ENCODE measurements at regions not wholly inside any gene's neighbourhood (a gene's known extent, or its start where the extent isn't known, plus 50 kb on each side); places are given as distances from the start of the nearest gene placed in this dataset.

DNA sequence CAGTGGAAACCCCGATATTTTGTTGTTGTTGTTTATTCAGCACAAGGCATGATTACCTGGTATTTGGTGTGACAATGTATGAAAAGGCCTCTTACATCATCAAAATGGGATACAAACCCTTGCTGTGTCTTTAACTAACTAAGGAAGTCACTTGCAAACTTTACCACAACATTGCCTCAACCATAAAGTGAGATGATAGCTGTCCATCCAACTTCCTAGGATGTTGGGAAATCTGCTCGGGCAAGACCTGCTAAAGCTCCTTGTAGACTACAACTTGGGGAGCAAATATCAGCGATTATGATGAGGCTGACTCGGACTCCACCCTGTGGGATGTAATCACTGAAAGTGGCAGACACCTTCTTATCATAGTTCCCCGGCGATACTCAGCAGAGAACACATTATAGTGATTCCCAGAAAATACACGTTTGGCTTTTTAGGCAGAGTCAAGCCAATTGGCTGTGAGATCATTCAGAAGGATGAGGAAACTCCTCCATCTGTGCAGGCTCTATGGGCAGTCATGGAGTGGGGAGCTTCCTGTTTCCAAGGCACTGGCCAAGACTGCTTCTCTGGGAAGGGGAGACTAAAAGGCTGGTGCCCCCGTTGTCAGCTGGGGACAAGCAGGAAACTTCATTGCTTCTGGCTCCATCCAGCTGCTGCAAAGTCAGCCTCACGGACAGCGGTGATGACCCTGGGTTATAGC lies 289.0 kb downstream of the RNF144A start:
- no peak for DNase-seq (ENCODE audit: low read depth)
- TF ChIP-seq, protein P1, sequence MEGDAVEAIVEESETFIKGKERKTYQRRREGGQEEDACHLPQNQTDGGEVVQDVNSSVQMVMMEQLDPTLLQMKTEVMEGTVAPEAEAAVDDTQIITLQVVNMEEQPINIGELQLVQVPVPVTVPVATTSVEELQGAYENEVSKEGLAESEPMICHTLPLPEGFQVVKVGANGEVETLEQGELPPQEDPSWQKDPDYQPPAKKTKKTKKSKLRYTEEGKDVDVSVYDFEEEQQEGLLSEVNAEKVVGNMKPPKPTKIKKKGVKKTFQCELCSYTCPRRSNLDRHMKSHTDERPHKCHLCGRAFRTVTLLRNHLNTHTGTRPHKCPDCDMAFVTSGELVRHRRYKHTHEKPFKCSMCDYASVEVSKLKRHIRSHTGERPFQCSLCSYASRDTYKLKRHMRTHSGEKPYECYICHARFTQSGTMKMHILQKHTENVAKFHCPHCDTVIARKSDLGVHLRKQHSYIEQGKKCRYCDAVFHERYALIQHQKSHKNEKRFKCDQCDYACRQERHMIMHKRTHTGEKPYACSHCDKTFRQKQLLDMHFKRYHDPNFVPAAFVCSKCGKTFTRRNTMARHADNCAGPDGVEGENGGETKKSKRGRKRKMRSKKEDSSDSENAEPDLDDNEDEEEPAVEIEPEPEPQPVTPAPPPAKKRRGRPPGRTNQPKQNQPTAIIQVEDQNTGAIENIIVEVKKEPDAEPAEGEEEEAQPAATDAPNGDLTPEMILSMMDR (conservative IDR thresholded peaks at IDR 0.05; ENCODE audit: low read depth, low read length) = no peak

DNA sequence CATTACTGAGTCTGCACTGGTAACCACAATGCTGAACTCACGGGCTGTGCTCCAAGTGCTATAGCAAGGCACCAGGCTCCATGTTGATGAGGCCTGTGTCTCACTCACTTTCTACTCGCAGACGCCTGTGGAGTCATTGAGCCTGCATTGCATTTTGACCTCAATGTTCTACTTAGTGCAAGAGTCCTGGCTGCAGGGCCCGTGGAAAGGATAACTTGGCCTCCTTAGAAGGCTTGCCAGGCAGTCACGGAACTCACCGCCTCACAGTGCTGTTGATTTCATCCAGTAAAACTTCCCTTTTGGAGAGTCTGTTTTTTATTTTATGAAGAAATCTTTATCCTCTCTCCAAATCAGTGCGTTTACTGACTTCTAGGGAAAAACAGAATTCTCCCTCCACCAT lies 290.4 kb downstream of the RNF144A start:
- H3K4me3 ChIP-seq (ENCODE audit: low read depth, low read length) = no peak overlapping the region
- TF ChIP-seq, protein P1 (conservative IDR thresholded peaks at IDR 0.05; ENCODE audit: low read depth, low read length) = no peak
- DNase-seq (ENCODE audit: low read depth) = no peak

More for the DNA sequence above, 289.0 kb downstream of the RNF144A start:
- H3K4me3 ChIP-seq (ENCODE audit: low read depth, low read length) = no peak overlapping the region

DNA sequence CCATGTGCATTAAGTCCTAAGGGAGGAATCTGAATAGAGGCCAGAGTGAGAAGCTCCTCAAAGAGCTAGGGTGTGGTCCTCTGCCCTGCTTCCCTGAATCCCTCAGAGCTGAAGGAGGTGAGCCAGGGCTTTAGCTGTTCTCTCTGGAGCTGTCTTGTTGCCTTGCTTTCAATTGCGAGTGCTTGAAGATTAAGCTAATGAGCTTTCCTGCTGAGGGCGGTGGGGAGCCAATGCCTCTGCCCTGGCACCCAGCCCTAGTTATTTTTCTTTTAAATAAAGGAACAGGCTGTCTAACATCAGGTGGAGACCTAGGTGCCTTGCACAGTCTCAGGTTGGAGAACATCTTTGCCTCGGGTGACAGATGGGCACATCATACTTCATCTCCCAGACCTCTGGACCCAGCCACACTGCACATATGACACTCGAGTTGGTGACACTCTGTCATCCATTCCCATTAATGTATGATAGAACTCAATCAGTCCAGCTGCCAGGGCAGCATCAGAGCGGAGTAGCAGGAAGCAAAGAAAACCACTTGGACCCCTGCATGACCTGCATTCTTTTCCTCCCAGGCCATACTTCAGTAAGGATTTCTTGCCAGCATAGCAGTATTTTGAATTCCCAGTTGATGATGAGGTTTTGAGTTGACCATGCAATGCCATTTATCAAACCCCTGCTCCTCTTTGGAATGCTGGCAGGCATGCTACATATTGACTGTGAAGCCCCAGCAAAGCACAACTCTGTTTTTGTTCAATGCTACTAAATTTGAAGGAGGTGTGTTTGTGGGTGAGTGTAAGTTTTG lies 292.7 kb downstream of the RNF144A start:
- no peak for DNase-seq (ENCODE audit: low read depth)
- TF ChIP-seq, protein P1 (conservative IDR thresholded peaks at IDR 0.05; ENCODE audit: low read depth, low read length) = no peak
- no peak overlapping the region for H3K4me3 ChIP-seq (ENCODE audit: low read depth, low read length)

DNA sequence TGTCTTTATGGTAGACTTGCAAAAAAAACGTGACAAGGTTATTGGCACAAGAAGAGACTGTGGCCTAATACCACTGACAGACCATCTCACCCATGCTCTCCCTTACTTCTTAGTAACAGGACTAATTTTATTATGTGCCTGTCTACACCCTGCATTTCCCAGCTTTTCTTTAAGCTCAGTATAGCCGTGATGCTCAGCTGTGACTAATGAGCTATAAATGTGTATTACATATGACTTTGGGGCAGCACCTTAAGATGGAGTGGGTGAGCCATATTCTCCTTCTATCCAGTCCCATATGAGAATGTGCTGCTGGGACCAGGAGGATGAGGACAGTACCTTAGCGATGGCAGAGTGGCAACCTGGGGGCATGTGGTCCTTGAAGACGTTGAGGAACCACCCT lies 293.5 kb downstream of the RNF144A start:
- DNase-seq (ENCODE audit: low read depth) = no peak
- TF ChIP-seq, protein P1 (conservative IDR thresholded peaks at IDR 0.05; ENCODE audit: low read depth, low read length) = no peak
- H3K4me3 ChIP-seq (ENCODE audit: low read depth, low read length) = no peak overlapping the region

DNA sequence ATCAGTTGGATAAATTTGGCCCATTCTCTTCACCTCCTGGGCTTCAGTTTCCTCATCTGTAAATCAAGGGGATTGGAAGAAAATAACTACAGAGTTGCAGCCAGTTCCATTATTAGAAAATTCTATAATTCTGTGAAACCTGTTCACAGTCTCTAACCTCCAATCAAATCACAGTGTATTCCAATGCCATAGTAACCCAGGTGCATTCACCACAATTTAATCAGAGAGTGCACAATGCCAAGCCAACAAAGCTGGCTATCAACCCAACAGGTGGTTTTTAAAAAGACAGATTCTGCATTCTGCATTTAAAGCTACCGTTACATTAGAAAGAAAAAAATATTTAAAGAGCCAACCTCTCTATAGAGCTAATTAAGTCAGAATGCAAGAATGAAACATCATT lies 308.6 kb downstream of the RNF144A start:
- DNase-seq (ENCODE audit: low read depth) = no peak
- no peak overlapping the region for H3K4me3 ChIP-seq (ENCODE audit: low read depth, low read length)
- TF ChIP-seq, protein P1 (conservative IDR thresholded peaks at IDR 0.05; ENCODE audit: low read depth, low read length) = no peak

DNA sequence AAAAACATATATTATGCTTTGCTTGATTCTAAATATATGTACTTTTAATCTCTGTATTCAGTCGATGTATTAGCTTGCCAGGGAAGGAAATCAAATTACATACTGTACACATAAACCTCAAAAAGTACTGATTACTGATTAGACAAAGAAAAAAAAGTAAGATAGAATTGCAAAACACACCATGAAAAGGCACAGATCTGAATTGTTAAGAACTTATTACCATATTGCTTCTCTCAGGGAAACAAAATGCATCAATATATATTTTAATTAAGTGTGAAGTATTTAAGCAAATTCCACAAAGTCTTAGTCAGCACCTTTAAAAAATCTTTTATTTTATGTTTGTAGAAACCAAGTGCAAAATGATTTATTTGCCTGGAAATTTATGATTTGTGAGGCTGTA lies 309.3 kb downstream of the RNF144A start:
- TF ChIP-seq, protein P1 (conservative IDR thresholded peaks at IDR 0.05; ENCODE audit: low read depth, low read length) = no peak
- H3K4me3 ChIP-seq (ENCODE audit: low read depth, low read length) = no peak overlapping the region
- DNase-seq (ENCODE audit: low read depth) = no peak

Data from epithelial cell of proximal tubule (primary cell).